ENCODE measurements at regions not wholly inside any gene's neighbourhood (a gene's known extent, or its start where the extent isn't known, plus 50 kb on each side); places are given as distances from the start of the nearest gene placed in this dataset.

- TF ChIP-seq FOS (IDR thresholded peaks at IDR 0.05; ENCODE audit: borderline replicate concordance, insufficient read depth, low read length) (no peak), GATA2 (IDR thresholded peaks at IDR 0.05; ENCODE audit: insufficient read depth, insufficient read length, low read depth, low read length) (no peak), MYC (IDR thresholded peaks at IDR 0.05; ENCODE audit: low read depth, low read length) (no peak), MAX (IDR thresholded peaks at IDR 0.05; ENCODE audit: insufficient read depth, insufficient read length) (no peak), POLR2A (IDR thresholded peaks at IDR 0.05; ENCODE audit: low read depth, low read length) (no peak), EZH2 (IDR thresholded peaks at IDR 0.05; ENCODE audit: borderline replicate concordance, low read depth, low read length, severe bottlenecking) (no peak), JUN (IDR thresholded peaks at IDR 0.05; ENCODE audit: borderline replicate concordance, insufficient read depth, insufficient read length, low read depth) (no peak), POLR2AphosphoS5 (IDR thresholded peaks at IDR 0.05; ENCODE audit: insufficient read depth, low read depth, low read length) (no peak)
- TF ChIP-seq, protein P1, sequence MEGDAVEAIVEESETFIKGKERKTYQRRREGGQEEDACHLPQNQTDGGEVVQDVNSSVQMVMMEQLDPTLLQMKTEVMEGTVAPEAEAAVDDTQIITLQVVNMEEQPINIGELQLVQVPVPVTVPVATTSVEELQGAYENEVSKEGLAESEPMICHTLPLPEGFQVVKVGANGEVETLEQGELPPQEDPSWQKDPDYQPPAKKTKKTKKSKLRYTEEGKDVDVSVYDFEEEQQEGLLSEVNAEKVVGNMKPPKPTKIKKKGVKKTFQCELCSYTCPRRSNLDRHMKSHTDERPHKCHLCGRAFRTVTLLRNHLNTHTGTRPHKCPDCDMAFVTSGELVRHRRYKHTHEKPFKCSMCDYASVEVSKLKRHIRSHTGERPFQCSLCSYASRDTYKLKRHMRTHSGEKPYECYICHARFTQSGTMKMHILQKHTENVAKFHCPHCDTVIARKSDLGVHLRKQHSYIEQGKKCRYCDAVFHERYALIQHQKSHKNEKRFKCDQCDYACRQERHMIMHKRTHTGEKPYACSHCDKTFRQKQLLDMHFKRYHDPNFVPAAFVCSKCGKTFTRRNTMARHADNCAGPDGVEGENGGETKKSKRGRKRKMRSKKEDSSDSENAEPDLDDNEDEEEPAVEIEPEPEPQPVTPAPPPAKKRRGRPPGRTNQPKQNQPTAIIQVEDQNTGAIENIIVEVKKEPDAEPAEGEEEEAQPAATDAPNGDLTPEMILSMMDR (IDR thresholded peaks at IDR 0.05; ENCODE audit: extremely low read depth in 1 of 2, insufficient read depth in 1 of 2, low read depth in 1 of 2, low read length in 2 of 2), result no peak
- intact Hi-C loops (cut with micrococcal nuclease) (no loop called here), dilution Hi-C loops (cut with MboI; ENCODE audit: extremely low pct_ligation_motif_present, low sequenced_read_pairs) (no loop called here)
- POLR2A ChIA-PET, result no interaction called here
- H3K79me2 ChIP-seq (ENCODE audit: control insufficient read depth, insufficient read depth, low read length), result no peaks in the 10 kb centered on the region
- DNase-seq (ENCODE audit: low read depth, low spot score), result no peak
- H3K9me3 ChIP-seq (replicated peaks; ENCODE audit: control insufficient read depth, insufficient read depth, low read length), result no peaks in the 10 kb centered on the region
- CTCF ChIA-PET, result no interaction called here
- no peaks in the 10 kb centered on the region for H4K20me1 ChIP-seq (replicated peaks; ENCODE audit: control insufficient read depth, extremely low read depth, insufficient read depth, low read length)
- H3K4me1 ChIP-seq (ENCODE audit: control insufficient read depth, extremely low read depth, insufficient read depth, low read length), result no peaks in the 10 kb centered on the region
- no peak overlapping the region for H3K4me2 ChIP-seq (ENCODE audit: insufficient read depth, low read length)
- no peaks in the 10 kb centered on the region for H3K36me3 ChIP-seq (ENCODE audit: control insufficient read depth in 2 of 2, extremely low read depth in 1 of 2, insufficient read depth in 2 of 2, low read length in 2 of 2)
- no TSS peak for BruUV-seq (replicated peaks)
- no peak overlapping the region for H3K27ac ChIP-seq (ENCODE audit: insufficient read depth, low read depth, low read length)
- H2AFZ ChIP-seq (ENCODE audit: low read depth, low read length), result no peak overlapping the region
- FAIRE-seq, result no peak
- H3K4me3 ChIP-seq (replicated peaks in 1 of 3; ENCODE audit: insufficient read depth in 1 of 3, low read depth in 1 of 3, low read length in 3 of 3), result no peak overlapping the region
- no peak overlapping the region for H3K9ac ChIP-seq (replicated peaks; ENCODE audit: extremely low read depth, insufficient read depth, low read length)
- no peaks in the 10 kb centered on the region for H3K27me3 ChIP-seq (ENCODE audit: control insufficient read depth in 2 of 2, insufficient read depth in 2 of 2, low read length in 2 of 2)
- no peaks in the 10 kb centered on the region for H3K9me1 ChIP-seq (replicated peaks; ENCODE audit: control insufficient read depth, extremely low read depth, insufficient read depth, low read length)
Observed at GRCh38 chrX:65838674-65839073, 171.2 kb downstream of the MSN start.
